IPS DF 4.7 (cell line): ENCODE measurements at regions not wholly inside any gene's neighbourhood (a gene's known extent, or its start where the extent isn't known, plus 50 kb on each side); places are given as distances from the start of the nearest gene placed in this dataset.

Experiments
- DNase-seq: peaks from one replicate; pipeline ENCODE4 v3.0.0-alpha.2; 2013; ENCODE audit warnings: low spot score; ENCODE audit errors: extremely low read depth

GRCh38 chr18:78639006-78639950, 340.3 kb upstream of the SALL3 start:
- DNase-seq = no peak

GRCh38 chr18:78640246-78640995, 339.2 kb upstream of the SALL3 start:
- DNase-seq = no peak

- DNase-seq = no peak
Observed at GRCh38 chr18:78641689-78642231, 337.9 kb upstream of the SALL3 start.

GRCh38 chr18:78642296-78642951, 337.2 kb upstream of the SALL3 start:
- no peak for DNase-seq

GRCh38 chr18:78643004-78643403, 336.6 kb upstream of the SALL3 start:
- no peak for DNase-seq

GRCh38 chr18:78643981-78644380, 335.6 kb upstream of the SALL3 start:
- no peak for DNase-seq

- DNase-seq = no peak
Observed at GRCh38 chr18:78645216-78645615, 334.4 kb upstream of the SALL3 start.

GRCh38 chr18:78647018-78647417, 332.6 kb upstream of the SALL3 start:
- no peak for DNase-seq

- DNase-seq = no peak
Observed at GRCh38 chr18:78649421-78649820, 330.2 kb upstream of the SALL3 start.

- no peak for DNase-seq
Observed at GRCh38 chr18:78650926-78651325, 328.7 kb upstream of the SALL3 start.

GRCh38 chr18:78652001-78652545, 327.5 kb upstream of the SALL3 start:
- no peak for DNase-seq

- no peak for DNase-seq
Observed at GRCh38 chr18:78655921-78656320, 323.7 kb upstream of the SALL3 start.

- DNase-seq = no peak
Observed at GRCh38 chr18:78656346-78656925, 323.2 kb upstream of the SALL3 start.

GRCh38 chr18:78658531-78658930, 321.1 kb upstream of the SALL3 start:
- no peak for DNase-seq

- DNase-seq = no peak
Observed at GRCh38 chr18:78659057-78659456, 320.6 kb upstream of the SALL3 start.

- DNase-seq = no peak
Observed at GRCh38 chr18:78659748-78660147, 319.9 kb upstream of the SALL3 start.

GRCh38 chr18:78660311-78660710, 319.3 kb upstream of the SALL3 start:
- DNase-seq = no peak

GRCh38 chr18:78661316-78661715, 318.3 kb upstream of the SALL3 start:
- DNase-seq = no peak

- DNase-seq = no peak
Observed at GRCh38 chr18:78662879-78663278, 316.7 kb upstream of the SALL3 start.

- no peak for DNase-seq
Observed at GRCh38 chr18:78664048-78664447, 315.6 kb upstream of the SALL3 start.

GRCh38 chr18:78664848-78665247, 314.8 kb upstream of the SALL3 start:
- no peak for DNase-seq
